ENCODE measurements at regions not wholly inside any gene's neighbourhood (a gene's known extent, or its start where the extent isn't known, plus 50 kb on each side); places are given as distances from the start of the nearest gene placed in this dataset.
"Not testable (repeated sequence)": the region's sequence is repeated elsewhere in the genome, so short reads cannot be mapped to it uniquely, and the experiment has no call there.

DNA sequence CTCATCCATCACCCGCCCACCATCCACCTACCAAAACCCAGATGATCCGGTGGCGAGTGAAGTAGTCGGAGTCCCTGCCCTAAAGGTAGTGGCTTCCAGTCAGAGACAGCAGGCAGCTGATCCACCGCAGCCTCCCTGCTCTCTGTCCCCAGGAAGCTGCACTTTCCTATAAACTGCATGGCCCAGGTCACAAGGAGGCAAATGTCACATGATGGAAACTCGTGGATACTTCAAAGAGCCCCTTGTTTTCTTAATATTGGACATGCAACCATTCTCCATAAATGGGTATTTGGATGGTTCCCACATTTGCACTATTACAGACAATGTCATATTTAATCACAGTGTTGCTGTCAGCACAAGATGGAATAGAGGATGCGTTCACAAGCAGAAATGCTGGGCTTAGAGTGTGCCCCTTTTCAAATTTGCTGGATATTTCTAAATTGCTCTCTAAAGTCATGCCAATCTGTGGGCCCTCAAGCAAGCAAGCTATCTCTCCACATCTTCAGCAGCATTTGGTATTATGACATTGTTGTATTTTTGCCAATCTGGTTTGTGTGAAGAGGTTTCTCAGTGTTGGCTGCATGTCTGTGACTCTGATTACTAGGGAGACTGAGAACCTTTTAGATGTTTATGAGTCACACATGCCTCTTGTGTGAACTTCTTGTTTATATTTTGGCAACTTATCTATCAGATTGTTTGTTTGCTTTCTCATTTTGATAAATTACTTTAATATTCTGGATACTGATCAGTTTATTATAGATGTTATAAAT, 822.0 kb downstream of the TNS3 start:
- no peak for DNase-seq (ENCODE audit: low spot score)

- no peak for DNase-seq (ENCODE audit: low spot score)
Observed at GRCh38 chr7:46756996-46757395, 824.9 kb downstream of the TNS3 start.

DNA sequence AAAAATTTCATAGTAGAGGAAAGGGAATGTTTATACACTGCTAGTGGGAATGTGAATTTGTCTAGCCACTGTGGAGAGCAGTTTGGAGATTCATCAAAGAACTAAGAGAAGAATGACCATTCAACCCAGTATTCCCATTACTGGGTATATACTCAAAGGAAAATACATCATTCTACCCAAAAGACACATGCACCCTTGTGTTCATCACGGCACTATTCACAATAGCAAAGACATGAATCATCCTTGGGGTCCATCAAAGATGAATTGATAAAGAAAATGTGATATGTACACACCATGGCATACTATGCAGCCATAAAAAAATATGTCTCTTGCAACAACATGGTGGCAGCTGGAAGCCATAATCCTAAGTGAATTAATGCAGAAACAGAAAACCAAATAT, 825.7 kb downstream of the TNS3 start:
- no peak for DNase-seq (ENCODE audit: low spot score)

GRCh38 chr7:46755120-46756034, 826.5 kb downstream of the TNS3 start:
- DNase-seq (ENCODE audit: low spot score), result peak; percentile 29

DNA sequence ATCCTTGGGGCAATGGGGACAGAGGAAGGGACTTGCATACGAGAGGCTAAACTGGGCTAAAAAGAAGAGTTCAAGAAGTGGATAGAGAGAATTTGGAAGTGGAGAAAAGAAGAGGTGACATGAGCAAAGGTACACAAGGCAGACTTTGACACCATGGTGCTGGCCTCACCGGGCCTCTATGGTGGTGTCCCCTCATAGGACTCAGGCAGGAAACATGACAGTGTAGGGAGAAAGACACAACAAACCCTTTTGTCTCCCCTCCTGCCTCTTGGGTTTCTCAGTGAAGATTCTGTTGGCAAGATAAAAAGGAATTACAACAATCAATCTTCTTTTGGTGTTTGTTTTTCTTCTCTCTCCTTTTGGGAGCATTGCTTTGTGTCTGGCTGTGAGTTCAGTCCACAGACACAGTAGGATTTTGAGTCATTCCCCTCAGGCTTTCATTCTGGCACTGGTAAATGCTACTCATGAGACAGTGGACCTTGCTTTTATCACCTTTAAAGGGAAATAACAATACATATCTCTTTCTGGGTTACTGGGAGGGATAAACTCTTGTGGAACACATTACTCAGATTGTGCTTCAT, 827.7 kb downstream of the TNS3 start:
- DNase-seq (ENCODE audit: low spot score), result no peak

- DNase-seq (ENCODE audit: low spot score), result peak; percentile 32
Observed at GRCh38 chr7:46753662-46754061, 828.2 kb downstream of the TNS3 start.

DNA sequence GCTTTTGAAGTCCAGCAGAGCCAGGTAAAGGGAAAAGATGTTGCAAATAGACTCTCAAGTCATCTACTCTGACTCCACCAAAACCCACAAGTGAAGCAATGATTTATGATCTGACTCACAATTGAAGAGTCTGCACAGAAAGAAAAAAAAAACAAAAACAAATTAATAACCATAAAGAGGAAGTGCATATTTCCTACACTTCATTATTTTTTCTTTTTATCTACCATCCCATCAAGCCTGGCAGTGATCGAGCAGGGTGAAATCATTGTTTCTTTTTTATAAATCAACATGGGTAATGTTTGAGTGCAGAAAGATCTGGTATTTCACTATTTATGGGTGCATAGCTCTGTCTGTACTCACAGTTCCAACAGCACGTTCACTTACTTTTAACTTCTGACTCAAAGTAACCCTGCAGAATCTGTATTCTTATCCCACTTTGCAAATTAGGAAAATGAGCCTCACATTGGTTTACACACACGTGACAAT, 829.0 kb downstream of the TNS3 start:
- DNase-seq (ENCODE audit: low spot score), result no peak

- not testable (repeated sequence) for DNase-seq (ENCODE audit: low spot score)
Observed at GRCh38 chr7:46751927-46752723, 829.8 kb downstream of the TNS3 start.

- DNase-seq (ENCODE audit: low spot score), result no peak
Observed at GRCh38 chr7:46751471-46751870, 830.4 kb upstream of the IGFBP3 start.

GRCh38 chr7:46750321-46750865, 829.3 kb upstream of the IGFBP3 start:
- peak; percentile 84 for DNase-seq (ENCODE audit: low spot score)

GRCh38 chr7:46747869-46748576, 827.0 kb upstream of the IGFBP3 start:
- no peak for DNase-seq (ENCODE audit: low spot score)

- DNase-seq (ENCODE audit: low spot score), result no peak
Observed at GRCh38 chr7:46746695-46747687, 825.9 kb upstream of the IGFBP3 start.

DNA sequence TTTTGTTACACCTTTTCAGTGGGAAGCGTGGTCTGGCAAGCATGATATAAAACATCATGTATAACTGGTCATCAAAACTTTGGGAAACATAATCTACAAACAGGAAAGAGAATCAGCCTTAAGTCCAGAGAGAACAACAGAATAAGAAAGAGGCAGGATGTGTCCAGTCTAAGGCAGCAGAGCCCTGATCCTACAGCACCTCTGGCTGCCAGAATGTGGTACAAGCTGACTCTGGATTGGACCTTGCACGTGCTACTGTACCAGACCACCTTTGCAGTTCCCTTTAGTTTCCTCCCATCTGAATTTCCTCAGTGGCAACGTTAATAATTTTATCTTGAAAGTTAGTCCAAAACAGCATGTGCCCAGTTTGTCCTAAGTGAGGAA, 824.6 kb upstream of the IGFBP3 start:
- DNase-seq (ENCODE audit: low spot score), result no peak

- DNase-seq (ENCODE audit: low spot score), result no peak
Observed at GRCh38 chr7:46744957-46745706, 824.1 kb upstream of the IGFBP3 start.

DNA sequence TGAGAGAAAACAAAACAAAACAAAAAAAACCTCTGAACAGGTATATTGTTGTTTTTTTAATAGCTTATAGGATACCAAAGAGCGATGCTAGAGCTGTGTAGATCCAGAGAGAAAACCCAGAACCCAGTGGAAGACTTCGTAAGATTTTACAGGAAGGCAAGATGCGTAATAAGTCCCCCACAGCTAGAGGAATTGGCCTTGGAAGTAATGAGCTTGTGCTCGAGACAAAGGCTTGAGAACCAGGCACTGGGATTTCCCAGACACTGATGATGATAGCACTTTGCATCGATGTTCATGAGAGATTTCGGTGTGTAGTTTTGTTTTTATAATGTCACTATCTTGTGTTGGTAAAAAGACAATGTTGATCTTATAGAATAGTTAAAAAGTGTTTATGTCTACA, 821.5 kb upstream of the IGFBP3 start:
- DNase-seq (ENCODE audit: low spot score), result no peak

DNA sequence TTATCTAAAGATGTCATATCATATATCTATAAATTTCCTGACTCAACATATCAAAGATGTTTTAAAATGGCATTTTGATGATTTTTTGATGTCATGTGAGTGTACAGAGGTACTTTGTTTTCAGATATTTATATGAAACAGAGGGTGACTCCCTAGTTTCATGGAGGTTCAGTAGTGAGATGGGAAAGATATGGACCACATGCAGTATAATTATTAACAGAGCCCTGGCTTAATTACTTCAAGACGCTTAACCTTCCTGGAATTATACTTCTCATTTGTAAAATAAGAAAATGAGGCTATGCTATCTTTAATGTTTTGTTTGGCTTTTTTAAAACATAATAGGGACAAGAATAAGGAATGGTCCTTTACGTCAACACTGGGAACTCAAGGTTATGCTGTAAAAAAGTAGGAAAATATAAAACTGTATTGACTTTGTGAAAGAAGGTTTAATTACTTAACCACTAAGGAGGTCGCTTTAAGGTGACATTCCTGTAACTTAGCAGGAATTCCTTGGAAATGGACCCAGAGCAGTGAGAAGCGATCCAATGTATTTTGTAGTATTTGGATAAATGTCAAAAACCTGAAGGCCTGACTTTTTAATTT, 821.0 kb upstream of the IGFBP3 start:
- DNase-seq (ENCODE audit: low spot score), result no peak

DNA sequence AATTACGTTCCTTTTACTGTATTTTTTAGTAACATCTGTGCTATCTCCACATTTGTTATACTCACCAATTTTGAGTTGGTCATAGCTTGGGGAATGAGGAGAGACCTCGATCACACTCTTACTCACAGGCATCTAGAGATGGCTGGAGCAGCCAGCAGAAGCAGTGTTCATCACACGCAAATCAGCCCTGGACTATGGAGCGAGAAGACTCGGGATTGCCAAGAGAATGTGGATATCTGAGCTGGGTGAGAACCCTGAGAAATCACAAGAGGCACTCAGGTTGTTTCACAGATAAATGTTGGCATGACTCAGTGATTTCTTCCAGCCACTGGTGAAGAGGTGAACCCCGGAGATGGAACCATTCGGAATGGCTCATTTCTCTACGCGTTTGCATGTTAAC, 820.1 kb upstream of the IGFBP3 start:
- DNase-seq (ENCODE audit: low spot score), result no peak

All from SK-N-DZ (cell line).